Ishikawa (cell line): ENCODE measurements at regions not wholly inside any gene's neighbourhood (a gene's known extent, or its start where the extent isn't known, plus 50 kb on each side); places are given as distances from the start of the nearest gene placed in this dataset.

Experiments
- CEBPB ChIP-seq: IDR thresholded peaks from 2 replicates; pipeline ENCODE4 v1.6.1; 2012
- CREB1 ChIP-seq: IDR thresholded peaks from 2 replicates; pipeline ENCODE4 v1.6.1; 2012; ENCODE audit warnings: low read depth
- EGR1 ChIP-seq: IDR thresholded peaks from 2 replicates; pipeline ENCODE4 v1.6.1; 2012
- EP300 ChIP-seq: IDR thresholded peaks from 2 replicates; pipeline ENCODE4 v1.6.1; 2012; ENCODE audit warnings: borderline replicate concordance
- FOXM1 ChIP-seq: IDR thresholded peaks from 2 replicates; pipeline ENCODE4 v1.6.1; 2012; ENCODE audit warnings: low read depth, borderline replicate concordance
- MAX ChIP-seq: IDR thresholded peaks from 2 replicates; pipeline ENCODE4 v1.6.1; 2012
- NFIC ChIP-seq: IDR thresholded peaks from 2 replicates; pipeline ENCODE4 v1.6.1; 2012
- RAD21 ChIP-seq: IDR thresholded peaks from 2 replicates; pipeline ENCODE4 v1.6.1; 2012; ENCODE audit warnings: low read depth
- REST ChIP-seq: IDR thresholded peaks from 2 replicates; pipeline ENCODE4 v1.6.1; 2012; ENCODE audit warnings: low read depth, mild to moderate bottlenecking
- TAF1 ChIP-seq: IDR thresholded peaks from 2 replicates; pipeline ENCODE4 v1.6.1; 2012; ENCODE audit warnings: low read depth, mild to moderate bottlenecking
- TCF12 ChIP-seq: IDR thresholded peaks from 2 replicates; pipeline ENCODE4 v1.6.1; 2012; ENCODE audit warnings: low read depth
- TEAD4 ChIP-seq: IDR thresholded peaks from 2 replicates; pipeline ENCODE4 v1.6.1; 2012
- USF1 ChIP-seq: IDR thresholded peaks from 2 replicates; pipeline ENCODE4 v1.6.1; 2012
- YY1 ChIP-seq: IDR thresholded peaks from 2 replicates; pipeline ENCODE4 v1.6.1; 2012; ENCODE audit warnings: low read depth
- ZBTB7A ChIP-seq: IDR thresholded peaks from 2 replicates; pipeline ENCODE4 v1.6.1; 2012; ENCODE audit warnings: low read depth

GRCh38 chr6:135657207-135657606 is 159.7 kb upstream of the AHI1 start:
- no peak for TF ChIP-seq RAD21
- TF ChIP-seq ZBTB7A, result no peak
- TF ChIP-seq NFIC, result no peak
- no peak for TF ChIP-seq YY1
- TF ChIP-seq TCF12, result no peak
- TF ChIP-seq USF1, result no peak
- no peak for TF ChIP-seq CEBPB
- no peak for TF ChIP-seq CREB1
- no peak for TF ChIP-seq FOXM1
- TF ChIP-seq MAX, result no peak
- no peak for TF ChIP-seq TEAD4
- TF ChIP-seq EGR1, result no peak
- no peak for TF ChIP-seq REST
- TF ChIP-seq TAF1, result no peak

- TF ChIP-seq CREB1 (no peak), TAF1 (no peak), MAX (no peak), NFIC (no peak), FOXM1 (no peak), TEAD4 (no peak), REST (no peak), EGR1 (no peak), CEBPB (no peak), ZBTB7A (no peak)
Observed at GRCh38 chr6:135658481-135658880, 160.9 kb upstream of the AHI1 start.

- TF ChIP-seq EGR1 (no peak), TCF12 (no peak), CEBPB (no peak), REST (no peak), RAD21 (no peak), NFIC (no peak), FOXM1 (no peak), USF1 (no peak), YY1 (no peak), CREB1 (no peak), ZBTB7A (no peak), TAF1 (no peak), MAX (no peak), TEAD4 (no peak), EP300 (no peak)
Observed at GRCh38 chr6:135658916-135659315, 161.4 kb upstream of the AHI1 start.

GRCh38 chr6:135664527-135664926 is 167.0 kb upstream of the AHI1 start:
- TF ChIP-seq EP300, result no peak
- no peak for TF ChIP-seq TEAD4
- no peak for TF ChIP-seq CREB1
- no peak for TF ChIP-seq MAX
- TF ChIP-seq RAD21, result no peak
- TF ChIP-seq USF1, result no peak
- TF ChIP-seq ZBTB7A, result no peak
